ENCODE measurements at regions not wholly inside any gene's neighbourhood (a gene's known extent, or its start where the extent isn't known, plus 50 kb on each side); places are given as distances from the start of the nearest gene placed in this dataset.

GRCh38 chr3:72127224-72127612 lies 342.3 kb upstream of the PROK2 start:
- Histone ChIP-seq H3K9me3 (ENCODE audit: insufficient read depth in 2 of 2, low read depth in 1 of 2, low read length in 1 of 2) (no peaks in the 10 kb centered on the region), H2BK5ac (ENCODE audit: low read depth, low read length) (no peak overlapping the region), H3K4me1 (replicated peaks in 1 of 4; ENCODE audit: control insufficient read depth in 3 of 4, insufficient read depth in 4 of 4, low read length in 3 of 4) (no peaks in the 10 kb centered on the region), H3K4me2 (ENCODE audit: insufficient read depth in 1 of 2, low read depth in 2 of 2, low read length in 2 of 2) (no peak overlapping the region), H2AFZ (ENCODE audit: low read length) (no peak overlapping the region), H3K56ac (replicated peaks; ENCODE audit: insufficient read length, low read depth, low read length) (no peak overlapping the region), H3K27ac (ENCODE audit: low read depth, low read length) (no peak overlapping the region), H4K5ac (ENCODE audit: insufficient read length, low read depth, low read length) (no peak overlapping the region), H3K36me3 (ENCODE audit: control insufficient read depth in 2 of 4, insufficient read depth in 4 of 4, low read length in 3 of 4) (no peaks in the 10 kb centered on the region), H3K9ac (replicated peaks in 1 of 4; ENCODE audit: extremely low read depth in 1 of 4, low read depth in 3 of 4, low read length in 3 of 4) (no peak overlapping the region), H3K27me3 (replicated peaks in 1 of 4; ENCODE audit: control insufficient read depth in 3 of 4, extremely low read depth in 1 of 4, insufficient read depth in 3 of 4, low read length in 3 of 4) (no peaks in the 10 kb centered on the region), H2BK12ac (ENCODE audit: low read depth, low read length) (no peak overlapping the region), H3K79me1 (ENCODE audit: low read depth, low read length) (no peaks in the 10 kb centered on the region), H2BK15ac (ENCODE audit: low read length) (no peak overlapping the region), H2BK20ac (ENCODE audit: low read length) (no peak overlapping the region), H3K23ac (ENCODE audit: insufficient read length) (no peak overlapping the region), H4K20me1 (replicated peaks in 1 of 2; ENCODE audit: control insufficient read depth in 1 of 2, insufficient read depth in 2 of 2, low read length in 2 of 2) (no peaks in the 10 kb centered on the region), H2AK5ac (ENCODE audit: low read depth, low read length) (no peak overlapping the region), H3K79me2 (ENCODE audit: control insufficient read depth in 1 of 2, insufficient read depth in 2 of 2, low read length in 2 of 2) (no peaks in the 10 kb centered on the region), H3K14ac (ENCODE audit: insufficient read length) (no peak overlapping the region), H3K23me2 (ENCODE audit: low read depth, low read length) (no peaks in the 10 kb centered on the region; the same call in 1 of the 2 replicates), H4K8ac (ENCODE audit: extremely low read depth, insufficient read depth, low read length) (no peak overlapping the region), H4K91ac (replicated peaks; ENCODE audit: insufficient read length, low read length) (no peak overlapping the region), H2BK120ac (replicated peaks; ENCODE audit: low read depth, low read length) (no peak overlapping the region), H3K4me3 (ENCODE audit: extremely low read depth in 1 of 4, insufficient read depth in 2 of 4, low read depth in 3 of 4, low read length in 4 of 4) (no peak overlapping the region), H3K4ac (replicated peaks; ENCODE audit: insufficient read length, low read depth, low read length) (no peak overlapping the region), H3K18ac (ENCODE audit: extremely low read depth, low read length) (no peak overlapping the region)
- ChIA-PET POLR2A (ENCODE audit: partially characterized antibody) (no interaction called here), CTCF (ENCODE audit: partially characterized antibody) (interaction anchor here (1.0 kb wide), 1 partner anchor 9 kb away, joined by 3 read pairs; no protein-coding TSS in a partner anchor)
- 83% methylated on average over 4 of the region's 4 CpGs; no CpG with 5 or more reads in 1 of the 2 experiments for WGBS, 2 experiments (ENCODE audit: extremely low coverage in 1 of 2, insufficient coverage in 1 of 2, insufficient read length in 1 of 2, insufficient replicate concordance in 2 of 2, low coverage in 1 of 2, low lambda C conversion rate in 2 of 2, missing lambda C conversion rate in 1 of 2)
- FAIRE-seq (no peak), DNase-seq (ENCODE audit: low read depth in 1 of 2, low spot score in 2 of 2) (no peak)
- TF ChIP-seq MAFK (IDR thresholded peaks at IDR 0.05; ENCODE audit: low read depth, low read length) (no peak), ATF2 (IDR thresholded peaks at IDR 0.05; ENCODE audit: low read length) (no peak), POU5F1 (IDR thresholded peaks at IDR 0.05; ENCODE audit: low read depth, low read length) (no peak), CBX5 (IDR thresholded peaks at IDR 0.05; ENCODE audit: low read depth, low read length) (no peak), PHF8 (conservative IDR thresholded peaks at IDR 0.05; ENCODE audit: low read depth, low read length) (no peak), ZNF274 (IDR thresholded peaks at IDR 0.05; ENCODE audit: borderline replicate concordance, extremely low read depth, low read length) (no peak), BACH1 (IDR thresholded peaks at IDR 0.05; ENCODE audit: low read length) (no peak), KDM5A (IDR thresholded peaks at IDR 0.05; ENCODE audit: low read length) (no peak), RAD21 (IDR thresholded peaks at IDR 0.05 in 1 of 2, conservative IDR thresholded peaks at IDR 0.05 in 1 of 2; ENCODE audit: low read depth in 2 of 2, low read length in 2 of 2) (no peak), USF2 (IDR thresholded peaks at IDR 0.05; ENCODE audit: low read length) (no peak), SP1 (IDR thresholded peaks at IDR 0.05; ENCODE audit: low read depth, low read length) (no peak), GABPA (IDR thresholded peaks at IDR 0.05; ENCODE audit: borderline replicate concordance, insufficient read depth, low read length) (no peak)

All from H1 (cell line).